ENCODE measurements at regions not wholly inside any gene's neighbourhood (a gene's known extent, or its start where the extent isn't known, plus 50 kb on each side); places are given as distances from the start of the nearest gene placed in this dataset.

GRCh38 chr4:107153228-107153627, 117.1 kb upstream of the DKK2 start:
- ATAC-seq = no peak
- H3K4me3 ChIP-seq = no peak overlapping the region
- no peak overlapping the region for H3K27ac ChIP-seq

DNA sequence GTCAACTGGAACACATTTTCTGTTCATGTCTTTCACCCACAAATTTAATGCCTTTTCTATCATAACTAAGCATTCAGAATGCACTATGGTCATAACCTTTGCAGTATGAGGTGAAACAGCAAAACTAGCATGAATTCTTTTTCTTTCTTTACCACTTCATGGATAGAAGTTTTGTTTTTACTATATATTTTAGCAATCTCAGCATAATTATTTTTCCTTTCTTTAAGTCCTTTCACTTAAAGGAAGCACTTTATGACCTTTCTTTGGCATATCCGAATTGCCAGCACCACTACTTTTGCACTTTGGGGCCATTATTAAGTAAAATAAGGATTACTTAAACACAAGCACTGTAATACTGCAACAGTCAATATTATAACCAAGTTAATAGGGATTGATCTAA, 115.1 kb upstream of the DKK2 start:
- DNase-seq = no peak
- no peak for ATAC-seq
- no peaks in the 10 kb centered on the region for H3K27me3 ChIP-seq
- H3K27ac ChIP-seq = no peak overlapping the region
- H3K4me3 ChIP-seq = no peak overlapping the region
- intact Hi-C loops (cut with DNase I) = no loop called here
- TF ChIP-seq, protein P1, sequence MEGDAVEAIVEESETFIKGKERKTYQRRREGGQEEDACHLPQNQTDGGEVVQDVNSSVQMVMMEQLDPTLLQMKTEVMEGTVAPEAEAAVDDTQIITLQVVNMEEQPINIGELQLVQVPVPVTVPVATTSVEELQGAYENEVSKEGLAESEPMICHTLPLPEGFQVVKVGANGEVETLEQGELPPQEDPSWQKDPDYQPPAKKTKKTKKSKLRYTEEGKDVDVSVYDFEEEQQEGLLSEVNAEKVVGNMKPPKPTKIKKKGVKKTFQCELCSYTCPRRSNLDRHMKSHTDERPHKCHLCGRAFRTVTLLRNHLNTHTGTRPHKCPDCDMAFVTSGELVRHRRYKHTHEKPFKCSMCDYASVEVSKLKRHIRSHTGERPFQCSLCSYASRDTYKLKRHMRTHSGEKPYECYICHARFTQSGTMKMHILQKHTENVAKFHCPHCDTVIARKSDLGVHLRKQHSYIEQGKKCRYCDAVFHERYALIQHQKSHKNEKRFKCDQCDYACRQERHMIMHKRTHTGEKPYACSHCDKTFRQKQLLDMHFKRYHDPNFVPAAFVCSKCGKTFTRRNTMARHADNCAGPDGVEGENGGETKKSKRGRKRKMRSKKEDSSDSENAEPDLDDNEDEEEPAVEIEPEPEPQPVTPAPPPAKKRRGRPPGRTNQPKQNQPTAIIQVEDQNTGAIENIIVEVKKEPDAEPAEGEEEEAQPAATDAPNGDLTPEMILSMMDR (IDR thresholded peaks at IDR 0.05) = no peak
- H3K9me3 ChIP-seq = no peaks in the 10 kb centered on the region
- H3K4me1 ChIP-seq = no peaks in the 10 kb centered on the region
- H3K36me3 ChIP-seq = no peaks in the 10 kb centered on the region

More at GRCh38 chr4:107153228-107153627, 117.1 kb upstream of the DKK2 start:
- no peaks in the 10 kb centered on the region for H3K4me1 ChIP-seq
- no peak for DNase-seq
- no peaks in the 10 kb centered on the region for H3K36me3 ChIP-seq
- H3K27me3 ChIP-seq = peaks cover 0 to 4% of the 10 kb centered on the region in 2 donors
- TF ChIP-seq, protein P1 (IDR thresholded peaks at IDR 0.05) = no peak
- no peaks in the 10 kb centered on the region for H3K9me3 ChIP-seq
- intact Hi-C loops (cut with DNase I) = no loop called here

DNA sequence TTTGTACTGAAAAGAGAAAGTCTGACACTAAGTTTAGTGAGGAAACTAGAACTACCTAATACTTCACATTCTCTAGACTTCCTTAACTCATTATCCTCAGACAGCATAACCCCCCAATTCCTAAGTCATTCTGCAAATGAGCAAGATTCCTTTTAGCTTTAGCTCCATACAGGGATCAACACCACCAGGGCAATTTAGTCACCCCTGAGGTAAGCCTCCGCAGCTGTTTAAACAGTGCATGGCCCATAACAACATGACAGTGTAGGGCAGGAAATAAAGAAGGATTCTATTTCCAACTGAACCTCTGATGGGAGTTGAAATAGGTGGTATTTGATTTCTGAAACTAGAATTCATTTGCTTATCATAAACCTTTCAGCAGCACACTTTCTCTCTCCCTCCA, 112.8 kb upstream of the DKK2 start:
- DNase-seq (no peak), ATAC-seq (no peak)
- Histone ChIP-seq H3K27me3 (no peaks in the 10 kb centered on the region), H3K36me3 (no peaks in the 10 kb centered on the region), H3K9me3 (no peaks in the 10 kb centered on the region), H3K4me3 (no peak overlapping the region), H3K27ac (no peak overlapping the region), H3K4me1 (no peaks in the 10 kb centered on the region)
- intact Hi-C loops (cut with DNase I) = no loop called here
- TF ChIP-seq, protein P1 (IDR thresholded peaks at IDR 0.05) = no peak

DNA sequence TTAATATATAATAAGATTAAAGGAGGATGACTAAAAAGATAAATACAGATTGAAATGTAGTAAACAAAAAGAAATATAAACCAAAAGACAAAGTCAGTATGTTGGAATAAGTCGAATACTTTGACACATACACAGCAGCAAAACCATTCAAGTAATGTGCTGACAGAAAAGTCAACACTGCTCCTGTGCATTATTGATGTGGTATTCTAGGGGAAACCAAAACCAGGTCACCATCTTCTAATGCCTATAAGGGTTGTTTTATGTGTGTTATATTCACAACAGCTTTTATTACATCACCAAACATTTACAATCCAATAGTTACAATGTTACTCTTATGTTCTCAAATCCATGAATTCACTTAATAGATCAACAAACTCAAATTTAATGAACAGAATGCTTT, 111.8 kb upstream of the DKK2 start:
- H3K9me3 ChIP-seq = no peaks in the 10 kb centered on the region
- no peak overlapping the region for H3K4me3 ChIP-seq
- H3K4me1 ChIP-seq = no peaks in the 10 kb centered on the region
- no peaks in the 10 kb centered on the region for H3K36me3 ChIP-seq
- no peak for DNase-seq
- ATAC-seq = no peak
- TF ChIP-seq, protein P1 (IDR thresholded peaks at IDR 0.05) = no peak
- intact Hi-C loops (cut with DNase I) = no loop called here
- H3K27ac ChIP-seq = no peak overlapping the region
- H3K27me3 ChIP-seq = no peaks in the 10 kb centered on the region

DNA sequence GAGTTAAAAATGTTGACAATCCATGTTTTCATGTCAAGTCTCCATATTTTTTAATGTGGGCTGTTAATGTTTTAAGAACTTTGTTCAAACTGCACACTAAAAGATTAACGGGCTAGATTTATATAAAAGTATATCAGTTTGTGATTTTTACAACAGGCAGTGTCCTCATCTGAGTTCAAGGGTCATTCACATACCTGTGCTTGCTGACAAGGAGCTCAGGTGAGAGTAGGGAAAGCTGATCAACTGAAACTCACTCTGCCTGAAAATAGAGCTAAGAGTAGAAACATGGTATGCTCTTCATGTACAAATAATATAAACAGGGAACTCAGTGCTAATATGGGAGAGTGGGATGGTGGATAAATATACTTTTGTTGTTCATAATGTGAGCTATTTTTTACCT, 102.3 kb upstream of the DKK2 start:
- H3K9me3 ChIP-seq = no peaks in the 10 kb centered on the region
- H3K4me3 ChIP-seq = no peak overlapping the region
- H3K27ac ChIP-seq = no peak overlapping the region
- no peaks in the 10 kb centered on the region for H3K36me3 ChIP-seq
- intact Hi-C loops (cut with DNase I) = no loop called here
- H3K27me3 ChIP-seq = no peaks in the 10 kb centered on the region
- no peaks in the 10 kb centered on the region for H3K4me1 ChIP-seq
- TF ChIP-seq, protein P1 (IDR thresholded peaks at IDR 0.05) = no peak
- DNase-seq = no peak
- peak; percentile 47 for ATAC-seq
